GM23338 (cell line): ENCODE measurements at regions not wholly inside any gene's neighbourhood (a gene's known extent, or its start where the extent isn't known, plus 50 kb on each side); places are given as distances from the start of the nearest gene placed in this dataset.

Source experiments
- ATAC-seq: fragments of 200-7000 bp; cut with Tn5 transposase; 3 replicates; pipeline ENCODE4 v1.9.1; 2020
- DNase-seq: peaks from one replicate; pipeline ENCODE4 v3.0.0-alpha.2; 2015; ENCODE audit warnings: low spot score
- H2AFZ ChIP-seq: fragments of 200-600 bp; sonication (generic); 2 replicates; pipeline ENCODE4 v1.8.0; 2016; ENCODE audit warnings: antibody characterized with exemption, mild to moderate bottlenecking, moderate library complexity
- H3F3A ChIP-seq: fragments of 200-600 bp; sonication (generic); replicated peaks from 2 replicates; pipeline ENCODE4 v1.8.0; 2017; ENCODE audit warnings: antibody characterized with exemption, mixed run types, low read depth
- H3K27ac ChIP-seq: fragments of 200-600 bp; sonication (generic); 2 replicates; pipeline ENCODE4 v1.6.1; 2016; ENCODE audit warnings: low read depth
- H3K27me3 ChIP-seq: fragments of 200-600 bp; sonication (generic); 2 replicates; pipeline ENCODE4 v1.8.0; 2016; ENCODE audit warnings: mild to moderate bottlenecking, mixed run types, moderate library complexity; ENCODE audit not compliant: insufficient read depth
- H3K36me3 ChIP-seq: fragments of 200-600 bp; sonication (generic); 2 replicates; pipeline ENCODE4 v1.8.0; 2016; ENCODE audit warnings: mild to moderate bottlenecking; ENCODE audit not compliant: insufficient read depth
- H3K4me1 ChIP-seq: fragments of 200-600 bp; sonication (generic); 2 replicates; pipeline ENCODE4 v1.8.0; 2016; ENCODE audit warnings: mild to moderate bottlenecking, moderate library complexity; ENCODE audit not compliant: insufficient read depth
- H3K4me2 ChIP-seq: fragments of 200-600 bp; sonication (generic); 2 replicates; pipeline ENCODE4 v1.7.1; 2017; ENCODE audit warnings: mixed run types
- H3K4me3 ChIP-seq: fragments of 200-600 bp; sonication (generic); 2 replicates; pipeline ENCODE4 v1.6.1; 2016; ENCODE audit warnings: mixed run types
- H3K79me2 ChIP-seq: fragments of 200-600 bp; sonication (generic); replicated peaks from 2 replicates; pipeline ENCODE4 v1.8.0; 2017; ENCODE audit warnings: mild to moderate bottlenecking; ENCODE audit not compliant: insufficient read depth
- H3K9me2 ChIP-seq: fragments of 200-600 bp; sonication (generic); 2 replicates; pipeline ENCODE4 v1.8.0; 2017; ENCODE audit not compliant: insufficient read depth
- H4K20me1 ChIP-seq: fragments of 200-600 bp; sonication (generic); replicated peaks from 2 replicates; pipeline ENCODE4 v1.8.0; 2017; ENCODE audit warnings: mild to moderate bottlenecking; ENCODE audit not compliant: insufficient read depth
- H3K27ac Mint-ChIP-seq: 2 replicates; pipeline ENCODE4 v1.8.0; 2020; ENCODE audit warnings: inconsistent platforms, mild to moderate bottlenecking, moderate library complexity, mixed read lengths
- H3K27me3 Mint-ChIP-seq: 3 replicates; pipeline ENCODE4 v1.8.0; 2022; ENCODE audit warnings: low read depth, mild to moderate bottlenecking, moderate library complexity, mixed read lengths, inconsistent platforms; ENCODE audit not compliant: insufficient read depth, poor library complexity
- H3K36me3 Mint-ChIP-seq: 3 replicates; pipeline ENCODE4 v1.8.0; 2021; ENCODE audit warnings: low read depth, mild to moderate bottlenecking, inconsistent platforms, moderate library complexity, mixed read lengths
- H3K4me1 Mint-ChIP-seq: 3 replicates; pipeline ENCODE4 v1.8.0; 2020; ENCODE audit warnings: mild to moderate bottlenecking, inconsistent platforms, mixed read lengths
- H3K4me3 Mint-ChIP-seq: 3 replicates; pipeline ENCODE4 v1.8.0; 2021; ENCODE audit warnings: moderate library complexity, mild to moderate bottlenecking, inconsistent platforms, mixed read lengths
- H3K9me3 Mint-ChIP-seq: 3 replicates; pipeline ENCODE4 v1.8.0; 2020; ENCODE audit warnings: moderate library complexity, mild to moderate bottlenecking, inconsistent platforms, mixed read lengths
- CREB1 ChIP-seq: fragments of 250-450 bp; sonication (Bioruptor Pico); IDR thresholded peaks from 2 replicates; pipeline ENCODE4 v1.5.0; 2020; ENCODE audit warnings: low read depth, mild to moderate bottlenecking, moderate library complexity
- ZNF114 ChIP-seq: fragments of 250-450 bp; sonication (Bioruptor Pico); IDR thresholded peaks from 2 replicates; pipeline ENCODE4 v1.5.0; 2020; ENCODE audit warnings: mild to moderate bottlenecking, moderate library complexity
- ZNF462 ChIP-seq: fragments of 250-450 bp; sonication (Bioruptor Pico); IDR thresholded peaks from 2 replicates; pipeline ENCODE4 v1.5.0; 2020; ENCODE audit warnings: mild to moderate bottlenecking, moderate library complexity

GRCh38 chr6:19552588-19552987 is 284.6 kb upstream of the ID4 start (continued):
- TF ChIP-seq ZNF462 (CRISPR knock-in tag) (no peak), CREB1 (CRISPR knock-in tag) (no peak)

DNA sequence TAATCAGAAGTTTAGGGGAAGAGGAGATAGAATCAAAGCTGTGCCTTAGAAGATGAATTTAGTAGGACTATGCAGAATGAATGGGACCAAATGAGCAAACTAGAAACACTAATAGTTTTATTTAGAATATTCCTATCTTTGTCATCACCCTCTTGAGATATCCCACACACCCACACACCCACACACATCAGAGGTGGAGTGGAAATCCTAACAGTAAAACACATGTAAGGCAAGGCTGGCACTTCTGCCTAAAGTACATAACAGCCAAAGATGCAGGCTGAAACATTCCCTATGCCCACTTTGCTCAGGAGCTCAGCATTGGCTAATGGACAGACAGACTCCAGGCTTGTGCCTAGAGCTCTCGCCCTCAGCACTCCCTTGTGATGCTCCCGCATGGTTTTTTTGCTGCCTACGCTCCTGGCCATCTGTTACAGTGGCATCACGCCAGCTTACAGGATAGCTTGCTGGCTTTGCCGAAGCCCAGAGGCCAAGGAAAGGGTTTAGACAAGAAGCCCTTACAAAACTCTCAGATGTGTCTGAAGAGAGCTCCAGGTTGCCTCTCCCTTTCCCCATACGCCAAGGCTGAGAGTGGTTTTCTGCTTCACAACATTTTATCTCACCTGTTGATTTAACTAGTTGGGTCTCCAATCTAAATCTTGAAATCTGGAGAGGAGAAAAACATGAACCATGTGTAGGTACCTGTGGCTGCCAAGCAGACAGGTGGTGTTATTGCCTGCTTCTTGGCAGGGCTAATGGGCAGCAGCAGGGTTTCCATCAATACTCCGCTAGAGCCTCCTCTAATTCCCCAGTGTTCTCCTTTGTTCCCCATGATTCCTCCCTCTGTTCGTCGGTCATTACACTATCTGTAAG is 282.6 kb upstream of the ID4 start:
- no peak overlapping the region for H3K4me3 Mint-ChIP-seq
- Histone ChIP-seq H4K20me1 (no peaks in the 10 kb centered on the region), H3K79me2 (no peaks in the 10 kb centered on the region), H2AFZ (peak overlapping the region; percentile 19; the same call in 1 of the 2 replicates), H3K4me1 (no peaks in the 10 kb centered on the region), H3K4me2 (no peak overlapping the region), H3K36me3 (no peaks in the 10 kb centered on the region), H3K9me2 (no peaks in the 10 kb centered on the region), H3K27me3 (no peaks in the 10 kb centered on the region), H3F3A (no peaks in the 10 kb centered on the region), H3K4me3 (no peak overlapping the region), H3K27ac (no peak overlapping the region)
- no peaks in the 10 kb centered on the region for H3K27me3 Mint-ChIP-seq
- H3K4me1 Mint-ChIP-seq: no peaks in the 10 kb centered on the region
- ATAC-seq (no peak), DNase-seq (no peak)
- TF ChIP-seq ZNF114 (CRISPR knock-in tag): no peak
- H3K27ac Mint-ChIP-seq: no peak overlapping the region
- peaks cover 4% of the 10 kb centered on the region; the same call in 1 of the 3 replicates for H3K9me3 Mint-ChIP-seq
- no peaks in the 10 kb centered on the region; the same call in 2 of the 3 replicates for H3K36me3 Mint-ChIP-seq
